Inferior parietal cortex (tissue), 1 donor: ENCODE measurements at regions not wholly inside any gene's neighbourhood (a gene's known extent, or its start where the extent isn't known, plus 50 kb on each side); places are given as distances from the start of the nearest gene placed in this dataset.

ENCODE experiments used
- DNase-seq: peaks from one replicate; pipeline ENCODE4 v3.0.0-alpha.2; 2016; ENCODE audit errors: extremely low spot score

DNA sequence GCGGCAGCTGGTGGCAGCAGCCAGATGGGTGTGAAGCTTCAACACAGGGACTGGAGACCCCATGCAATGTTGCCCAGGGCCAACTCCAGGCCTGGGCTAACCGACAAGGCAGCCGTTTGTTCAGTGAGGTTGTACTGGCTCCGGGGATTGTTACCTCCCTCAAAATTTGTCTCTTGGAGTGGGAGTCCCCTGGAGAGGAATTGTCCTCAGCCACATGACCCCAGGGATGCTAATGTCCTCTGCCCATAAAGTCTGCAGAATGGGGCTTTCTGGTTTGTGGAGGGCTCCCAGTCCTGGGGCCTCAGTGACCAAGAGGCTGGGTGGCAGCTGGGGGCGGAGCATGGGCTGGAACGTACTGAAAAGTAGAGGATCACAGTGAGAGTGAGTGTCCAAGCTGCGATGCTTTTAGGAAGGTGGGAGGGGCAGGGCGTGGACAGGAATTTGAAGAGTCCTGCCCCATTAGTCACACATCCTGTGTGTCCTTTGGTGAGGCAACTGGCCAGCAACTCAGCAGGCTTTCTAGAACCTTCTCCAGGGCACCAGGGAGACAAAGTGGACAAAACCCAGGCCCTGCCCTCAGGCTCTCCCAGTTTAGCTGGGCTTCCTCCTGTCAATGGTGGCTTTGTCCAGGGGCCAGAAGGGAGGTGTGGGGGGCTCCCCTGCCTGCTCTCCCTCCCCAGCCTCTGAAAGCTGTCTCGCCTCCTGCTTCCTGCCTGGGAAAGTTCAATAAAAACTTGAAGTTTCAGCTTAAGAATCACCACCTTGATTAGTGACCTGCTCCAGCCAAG lies 114.0 kb downstream of the NSG2 start:
- DNase-seq: no peak

DNA sequence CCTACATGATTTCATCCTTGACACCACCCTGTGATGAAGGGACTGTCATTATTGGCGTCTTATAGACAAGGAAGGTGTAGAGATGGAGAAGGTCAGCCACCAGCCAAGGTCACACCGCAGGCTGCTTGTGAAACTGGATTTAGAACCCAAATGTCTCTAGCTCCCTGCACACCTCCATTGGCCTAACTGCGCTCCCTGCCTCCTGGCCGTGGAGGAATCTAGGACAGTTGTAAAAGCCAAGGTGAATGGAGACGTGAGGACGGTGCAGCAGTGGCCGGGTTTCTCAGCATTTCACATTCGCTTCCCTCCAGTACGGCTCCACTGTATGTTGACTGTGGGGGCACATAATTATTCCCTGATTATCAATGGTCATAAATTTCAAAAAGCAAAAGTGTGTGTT lies 119.9 kb downstream of the NSG2 start:
- DNase-seq: no peak

DNA sequence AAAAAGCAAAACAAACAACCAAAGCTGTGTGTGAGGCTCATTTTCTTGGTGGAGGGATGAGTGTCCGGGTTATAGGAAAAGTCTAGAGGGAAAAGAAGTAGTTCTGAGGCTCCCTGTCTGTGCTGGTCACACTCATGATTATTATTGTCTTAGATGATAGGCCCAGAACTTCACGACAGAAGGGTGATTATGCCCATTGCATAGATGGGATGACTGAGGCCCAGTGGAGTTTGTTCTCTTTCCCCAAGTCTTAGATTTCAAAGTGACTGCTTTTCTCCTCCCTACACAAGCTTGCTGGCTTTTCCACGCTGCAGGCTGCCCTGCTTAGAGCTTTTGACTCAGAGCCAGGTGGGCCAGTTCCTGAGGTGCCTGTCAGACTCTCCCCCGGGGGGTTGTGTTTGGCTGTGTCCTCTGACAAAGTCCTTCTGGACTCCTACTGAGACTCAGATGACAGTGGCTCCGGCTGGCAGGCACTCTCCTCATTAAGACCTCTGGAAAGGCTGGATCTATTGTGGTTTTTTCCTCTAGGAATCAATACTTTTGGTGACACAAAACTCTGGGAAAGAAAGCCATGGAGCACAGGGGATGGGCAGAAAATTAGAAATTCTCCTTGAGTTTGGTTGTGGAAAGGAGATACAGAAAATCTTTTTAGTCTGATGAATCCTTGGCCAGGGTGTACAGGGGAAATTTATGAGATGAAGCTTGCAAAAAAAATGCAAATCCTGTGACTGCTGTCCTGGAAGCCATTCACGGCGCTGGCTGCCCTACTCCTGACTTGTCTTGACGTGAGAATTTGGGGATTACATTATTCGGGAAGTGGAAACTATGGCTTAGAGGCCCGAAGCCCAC lies 120.9 kb downstream of the NSG2 start:
- DNase-seq: no peak

DNA sequence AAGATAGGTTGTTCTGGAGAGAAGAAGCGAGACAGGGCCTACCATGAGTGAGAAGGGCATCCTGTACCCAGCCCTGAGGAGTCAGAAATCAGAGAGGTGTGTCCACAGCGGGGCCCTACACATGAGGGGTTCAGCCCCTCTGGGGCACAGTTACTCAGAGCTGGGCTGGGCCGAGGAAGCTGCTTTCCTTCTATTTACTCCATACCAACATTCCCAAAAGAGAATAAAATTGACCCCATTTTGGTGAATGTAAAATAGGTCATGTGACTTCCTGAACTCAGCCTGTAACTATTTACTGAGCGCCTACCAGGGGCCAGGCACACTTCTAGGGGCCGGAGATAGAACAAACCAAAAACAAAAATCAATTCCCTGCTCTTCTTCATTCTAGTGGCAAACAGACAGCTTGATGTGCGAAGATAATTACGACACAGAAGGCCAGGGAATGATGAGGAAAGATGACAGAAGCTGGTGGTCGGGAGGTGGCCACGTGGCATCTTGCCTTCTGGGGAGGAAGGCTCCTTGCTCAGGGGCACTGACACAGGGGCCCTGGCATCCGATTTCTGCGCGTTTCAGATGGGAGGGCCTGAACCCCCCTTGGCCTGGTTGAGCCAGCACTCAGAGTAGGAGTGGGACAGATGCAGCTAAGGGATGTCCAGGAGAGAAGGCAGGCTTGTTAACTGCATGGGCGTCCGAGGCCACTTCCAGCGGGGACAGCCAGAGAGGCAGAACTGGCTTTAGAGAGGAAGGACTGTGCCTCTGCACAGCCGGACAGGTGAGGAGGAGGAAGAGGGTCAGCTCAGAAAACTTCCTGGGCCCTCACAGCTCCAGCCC lies 121.8 kb downstream of the NSG2 start:
- no peak for DNase-seq

DNA sequence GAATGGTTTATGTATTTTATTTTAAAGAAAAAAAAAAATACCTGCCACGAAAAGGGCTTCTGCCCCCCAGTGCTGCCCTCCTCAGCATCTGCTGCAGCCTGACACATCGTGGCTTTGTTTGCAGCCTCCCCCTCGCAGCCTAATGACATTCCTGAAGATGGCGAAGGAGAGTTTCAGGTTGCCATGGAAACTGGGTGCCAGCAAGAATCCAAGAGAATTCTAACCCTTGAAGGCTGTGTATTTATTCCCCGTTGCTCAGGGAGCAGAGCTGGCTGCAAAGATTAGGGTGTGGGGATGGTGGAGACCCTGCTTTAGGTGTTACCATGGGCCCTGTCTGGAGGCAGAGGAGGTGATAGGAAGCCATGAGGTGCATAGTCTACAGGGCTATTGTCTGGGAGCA lies 126.6 kb downstream of the NSG2 start:
- peak; percentile 53 for DNase-seq

DNA sequence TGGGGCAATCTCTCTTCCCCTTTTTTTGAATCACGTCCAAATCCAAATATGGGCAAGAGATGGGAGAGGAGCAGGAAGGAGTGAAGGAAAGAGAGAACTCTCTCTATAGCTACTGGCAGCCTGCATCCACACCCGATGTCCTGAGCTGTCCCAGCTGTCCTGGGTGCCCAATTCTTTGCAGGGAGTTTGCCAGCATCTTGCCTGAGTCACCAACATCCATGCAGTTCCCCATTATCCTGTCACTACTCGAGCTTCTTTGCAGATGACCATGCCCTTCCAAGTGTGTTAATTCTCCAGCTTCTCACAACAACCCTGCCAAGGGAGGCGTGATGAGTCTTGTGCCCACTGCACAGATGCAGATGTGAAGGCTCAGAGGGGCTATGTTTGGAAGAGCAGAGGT lies 127.1 kb downstream of the NSG2 start:
- DNase-seq: peak; percentile 19

DNA sequence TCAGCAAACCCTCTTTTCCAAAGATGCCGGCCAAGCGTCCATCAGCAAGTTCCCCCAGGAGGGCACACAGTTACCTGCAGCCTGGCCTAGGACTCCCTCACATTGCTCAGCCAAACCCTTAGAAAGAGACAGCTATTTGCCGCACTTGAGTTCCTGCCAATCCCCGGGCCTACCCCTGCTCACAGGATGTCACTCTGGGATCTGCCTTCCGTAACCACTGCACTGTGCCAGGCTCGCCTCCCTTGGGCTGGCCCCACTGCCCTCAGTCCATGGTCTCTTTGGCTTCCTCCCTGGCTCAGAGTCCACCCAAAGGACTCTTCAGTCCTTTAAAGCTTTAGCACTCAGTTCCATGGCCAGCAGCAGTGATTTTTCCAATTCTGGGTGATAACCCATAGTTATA lies 128.3 kb downstream of the NSG2 start:
- no peak for DNase-seq

DNA sequence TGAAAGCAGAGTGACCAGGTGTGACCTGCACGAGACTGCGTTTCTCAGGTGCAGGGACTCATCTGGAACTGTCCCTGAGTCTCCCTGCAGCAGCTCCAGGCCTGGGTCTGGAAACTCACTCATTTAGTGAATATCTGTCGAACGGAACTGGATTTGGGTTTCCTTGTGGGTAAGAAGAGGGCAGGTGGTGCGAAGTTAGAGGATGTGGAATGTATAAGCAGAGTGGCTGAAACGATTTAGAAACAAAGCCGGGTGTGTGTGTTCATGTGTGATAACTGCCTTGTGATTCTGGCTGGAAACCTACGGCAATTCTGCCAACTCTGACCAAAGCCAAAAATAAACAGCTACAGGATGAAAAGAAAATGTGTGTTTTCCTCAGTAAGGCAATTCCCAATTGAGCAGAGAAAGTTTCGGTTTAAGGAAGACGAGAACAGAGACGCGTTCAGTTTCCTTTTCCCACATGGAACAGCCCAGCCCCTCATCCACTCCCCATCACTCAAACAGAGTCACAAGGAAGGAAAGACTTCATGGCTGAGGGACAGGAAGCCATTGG lies 130.3 kb downstream of the NSG2 start:
- peak; percentile 54 for DNase-seq

DNA sequence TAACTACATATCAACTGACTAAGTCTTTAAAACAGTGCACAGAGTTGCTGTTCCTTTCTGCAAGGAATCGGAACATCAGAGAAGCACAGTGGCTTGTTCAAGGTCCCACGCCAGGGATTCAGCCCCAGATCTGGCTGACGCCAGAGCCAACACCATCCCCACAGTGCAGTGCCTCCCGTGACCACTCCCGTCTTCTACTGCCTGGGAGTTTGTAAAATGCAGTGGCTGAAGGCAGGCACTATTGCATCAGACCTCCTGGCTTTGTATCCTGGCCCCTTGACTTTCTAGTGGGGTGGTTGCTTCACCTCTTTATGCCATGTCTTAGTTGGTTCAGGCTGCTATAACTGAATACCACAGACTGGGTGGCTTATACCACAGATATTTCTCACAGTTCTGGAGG lies 131.0 kb downstream of the NSG2 start:
- no peak for DNase-seq

DNA sequence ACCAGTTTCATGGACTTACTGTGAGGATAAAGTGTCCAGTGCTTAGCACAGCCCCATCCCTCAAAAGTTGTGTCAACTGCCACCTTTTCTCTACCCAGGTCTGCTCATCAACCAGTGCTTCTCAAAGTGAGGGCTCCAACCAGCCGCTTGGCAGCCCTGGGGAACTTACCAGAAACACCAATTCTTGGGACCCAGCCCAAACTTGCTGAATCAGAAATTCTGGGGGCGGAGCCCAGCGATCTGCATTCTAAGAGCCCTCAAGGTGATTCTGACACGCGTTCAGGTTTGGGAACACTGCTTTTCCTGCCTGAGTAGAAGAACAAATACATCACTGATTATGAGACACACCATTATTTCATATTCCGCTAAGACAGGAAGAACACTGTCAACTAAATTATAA lies 132.0 kb downstream of the NSG2 start:
- no peak for DNase-seq

DNA sequence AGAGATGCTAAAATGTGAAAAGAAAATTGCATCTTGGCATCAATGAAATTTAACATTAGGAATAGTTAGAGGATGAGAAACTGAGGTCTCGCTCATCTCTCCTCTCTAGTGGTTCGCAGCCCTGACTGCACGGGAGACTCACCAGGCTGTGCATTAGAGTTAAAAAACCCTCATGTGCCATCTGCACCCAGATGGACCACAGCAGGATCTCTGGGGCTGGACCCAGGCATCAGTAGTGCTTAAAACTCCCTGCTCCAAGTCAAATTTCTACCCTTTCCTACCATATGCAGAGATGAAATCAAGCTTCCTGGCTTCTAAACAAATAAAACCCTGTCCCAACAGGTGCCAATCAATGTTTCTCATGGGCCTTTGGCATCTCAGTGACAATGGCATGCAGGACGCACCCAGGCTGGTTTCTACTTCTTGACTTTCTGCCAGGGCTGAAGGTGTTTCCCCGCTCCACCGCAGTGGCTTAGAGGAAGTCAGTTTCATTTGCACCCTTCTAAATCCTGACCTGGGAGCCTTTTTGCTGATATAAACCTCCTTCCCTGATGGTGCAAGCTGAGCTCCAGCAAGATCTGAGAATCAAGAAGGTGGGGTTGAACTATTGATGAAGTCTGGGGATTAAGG lies 132.6 kb downstream of the NSG2 start:
- DNase-seq: no peak

DNA sequence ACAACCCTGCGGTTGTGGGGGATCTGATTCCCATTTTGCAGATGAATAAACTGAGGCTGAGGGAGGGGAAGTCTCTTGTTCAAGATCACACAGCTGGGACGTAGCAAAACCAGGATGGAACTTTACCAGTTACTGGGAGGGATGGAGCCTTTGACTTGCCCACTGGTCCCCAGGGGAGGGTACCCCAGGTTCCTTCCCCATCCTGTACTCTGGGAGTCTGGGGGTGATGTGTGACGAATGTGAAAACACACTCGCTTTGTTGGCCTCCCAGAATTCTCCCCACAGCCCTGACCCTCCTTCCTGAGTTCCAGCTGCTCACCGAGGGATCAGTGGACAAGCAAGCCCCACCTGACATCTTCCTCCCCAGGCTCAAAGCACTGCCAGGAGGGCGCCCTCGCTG lies 135.1 kb downstream of the NSG2 start:
- no peak for DNase-seq

DNA sequence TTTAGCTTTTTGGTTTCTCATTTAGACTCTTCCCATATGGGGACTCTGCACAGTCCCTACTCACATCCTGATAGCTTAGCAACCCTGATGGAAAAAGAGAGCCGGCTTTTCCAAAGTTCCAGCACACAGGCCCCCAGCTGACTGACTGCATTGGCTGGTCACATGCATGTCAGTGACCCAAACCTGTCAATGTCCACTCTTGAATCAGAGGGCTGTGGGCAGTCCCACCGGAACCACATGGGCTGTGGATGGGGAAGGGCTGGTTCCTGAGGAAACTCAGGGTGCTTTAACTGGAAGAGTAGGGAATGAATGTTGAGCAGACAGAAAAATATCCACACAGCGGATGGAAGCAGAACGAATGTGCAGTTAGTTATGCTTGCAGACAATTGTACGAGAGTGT lies 136.6 kb downstream of the NSG2 start:
- DNase-seq: no peak

DNA sequence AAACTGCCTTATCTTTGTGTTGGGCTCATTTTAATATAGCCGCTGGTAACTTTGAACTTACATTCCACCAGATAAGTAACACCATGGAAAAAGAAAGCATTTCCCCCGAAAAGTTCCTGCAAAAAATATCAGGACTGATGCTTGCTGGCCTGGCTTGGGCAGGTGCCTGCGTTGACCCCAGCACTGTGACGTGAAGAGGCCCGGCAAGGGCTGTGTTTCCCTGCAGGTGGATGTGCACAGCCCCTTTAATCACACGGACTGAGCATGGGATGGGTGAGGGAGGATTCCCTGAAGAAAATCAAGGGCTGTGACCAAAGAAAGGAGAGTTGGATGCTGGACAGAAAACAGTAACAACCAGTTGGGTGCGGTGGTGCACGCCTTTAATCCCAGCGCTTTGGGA lies 138.2 kb downstream of the NSG2 start:
- DNase-seq: no peak

DNA sequence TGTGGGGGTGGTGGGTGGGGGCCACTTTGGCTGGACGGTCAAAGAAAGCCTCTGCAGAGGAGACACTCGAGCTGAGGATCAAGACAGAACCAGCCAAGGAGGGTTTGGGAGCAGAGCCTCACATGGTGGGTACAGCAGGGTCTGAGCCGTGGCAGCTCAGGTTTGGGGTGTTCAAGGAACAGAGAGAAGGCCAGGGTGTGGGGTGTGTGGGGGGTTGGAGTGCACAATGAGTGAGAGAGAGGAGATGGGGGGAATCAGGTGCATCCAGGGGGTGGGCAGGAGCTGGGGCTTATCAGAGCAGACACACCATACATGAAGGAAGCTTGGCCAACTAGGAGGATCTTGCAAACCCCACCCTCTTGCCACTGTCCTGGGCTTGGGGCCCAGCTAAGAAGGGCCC lies 140.0 kb downstream of the NSG2 start:
- DNase-seq: no peak

DNA sequence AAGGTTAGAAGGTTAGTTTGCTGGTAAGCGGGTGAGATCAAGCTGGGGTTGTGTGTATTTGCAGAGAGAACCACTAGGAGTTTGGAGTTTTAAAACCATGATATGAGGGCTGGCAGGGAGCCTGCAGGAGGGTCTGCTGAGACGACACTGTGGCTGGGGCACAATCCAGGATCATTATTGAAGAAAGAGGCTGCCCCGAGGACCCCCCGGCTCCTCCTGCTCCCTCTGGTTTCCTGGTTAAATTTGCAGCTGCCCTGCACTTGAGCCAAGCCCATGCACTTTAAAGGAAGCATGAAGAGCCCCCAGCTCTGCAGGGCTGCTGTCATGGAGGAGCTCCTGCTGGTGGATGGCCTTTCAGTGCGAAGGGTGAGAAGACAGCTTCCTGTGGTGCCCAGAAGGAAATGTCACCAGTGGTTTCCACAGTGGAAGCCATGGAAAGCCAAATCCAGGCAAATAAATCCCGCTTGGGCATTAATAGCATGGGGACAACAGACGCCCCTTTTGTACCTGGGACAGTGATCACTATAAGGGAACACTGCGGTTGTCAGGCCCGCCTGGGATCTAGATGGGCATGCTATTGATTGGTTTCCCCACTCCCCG lies 140.7 kb downstream of the NSG2 start:
- DNase-seq: no peak

DNA sequence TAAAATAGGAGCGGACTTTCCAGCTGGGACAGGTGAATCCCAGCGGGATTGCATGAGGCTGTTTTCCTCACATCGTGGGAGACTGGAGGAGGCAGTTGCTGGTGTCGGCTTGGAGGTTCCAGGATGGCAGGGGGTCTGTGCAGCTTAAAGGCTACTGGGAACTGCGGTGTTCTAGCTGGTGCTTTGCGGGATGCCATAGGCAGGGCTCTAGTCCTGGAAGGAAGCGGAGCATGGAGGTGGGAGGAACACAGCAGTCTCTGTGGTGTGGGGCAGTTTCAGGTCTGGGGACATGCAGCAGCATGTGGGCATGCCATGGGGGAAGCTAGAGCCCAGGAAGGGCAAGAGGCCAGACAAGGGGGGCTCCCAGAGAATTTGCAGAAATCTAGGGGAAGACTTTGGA lies 141.5 kb downstream of the NSG2 start:
- no peak for DNase-seq

DNA sequence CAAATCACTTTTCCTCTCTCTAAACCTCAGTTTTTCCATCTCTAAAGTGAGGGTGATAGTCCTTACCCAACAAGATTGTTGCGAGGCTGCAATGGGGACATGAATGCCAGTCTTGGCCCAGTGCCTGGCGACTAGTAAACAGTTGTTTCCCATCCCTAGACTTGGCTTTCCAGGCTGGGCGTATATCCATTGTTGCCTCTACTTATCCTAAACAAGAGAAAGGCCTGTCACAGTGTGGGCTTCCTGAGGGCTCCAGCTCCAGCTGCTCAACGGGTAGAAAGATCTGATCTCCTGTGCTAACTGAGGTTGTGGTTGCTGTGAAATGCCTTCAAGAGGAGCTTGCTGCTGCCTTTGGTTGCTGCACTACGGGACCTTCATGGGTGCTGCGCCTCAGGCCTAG lies 142.0 kb downstream of the NSG2 start:
- DNase-seq: no peak

DNA sequence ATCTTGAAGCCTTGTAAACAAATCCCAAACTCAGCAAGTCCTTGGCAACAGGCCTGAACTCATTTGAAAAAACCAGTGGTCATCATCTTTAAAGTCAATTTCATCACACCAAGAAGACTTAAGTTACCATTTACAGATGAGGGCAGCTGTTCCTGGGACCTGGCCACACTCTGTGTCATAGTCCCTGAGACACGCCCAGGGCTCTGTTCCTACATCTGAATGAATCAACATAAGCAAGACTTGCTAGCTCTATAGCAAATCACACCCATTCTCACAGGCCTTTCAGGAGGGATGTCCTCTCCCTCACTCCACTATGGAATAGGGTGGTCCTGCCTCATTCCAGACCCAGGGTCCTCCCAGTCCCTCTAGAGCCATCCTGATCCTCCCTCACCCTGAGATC lies 142.8 kb downstream of the NSG2 start:
- no peak for DNase-seq

DNA sequence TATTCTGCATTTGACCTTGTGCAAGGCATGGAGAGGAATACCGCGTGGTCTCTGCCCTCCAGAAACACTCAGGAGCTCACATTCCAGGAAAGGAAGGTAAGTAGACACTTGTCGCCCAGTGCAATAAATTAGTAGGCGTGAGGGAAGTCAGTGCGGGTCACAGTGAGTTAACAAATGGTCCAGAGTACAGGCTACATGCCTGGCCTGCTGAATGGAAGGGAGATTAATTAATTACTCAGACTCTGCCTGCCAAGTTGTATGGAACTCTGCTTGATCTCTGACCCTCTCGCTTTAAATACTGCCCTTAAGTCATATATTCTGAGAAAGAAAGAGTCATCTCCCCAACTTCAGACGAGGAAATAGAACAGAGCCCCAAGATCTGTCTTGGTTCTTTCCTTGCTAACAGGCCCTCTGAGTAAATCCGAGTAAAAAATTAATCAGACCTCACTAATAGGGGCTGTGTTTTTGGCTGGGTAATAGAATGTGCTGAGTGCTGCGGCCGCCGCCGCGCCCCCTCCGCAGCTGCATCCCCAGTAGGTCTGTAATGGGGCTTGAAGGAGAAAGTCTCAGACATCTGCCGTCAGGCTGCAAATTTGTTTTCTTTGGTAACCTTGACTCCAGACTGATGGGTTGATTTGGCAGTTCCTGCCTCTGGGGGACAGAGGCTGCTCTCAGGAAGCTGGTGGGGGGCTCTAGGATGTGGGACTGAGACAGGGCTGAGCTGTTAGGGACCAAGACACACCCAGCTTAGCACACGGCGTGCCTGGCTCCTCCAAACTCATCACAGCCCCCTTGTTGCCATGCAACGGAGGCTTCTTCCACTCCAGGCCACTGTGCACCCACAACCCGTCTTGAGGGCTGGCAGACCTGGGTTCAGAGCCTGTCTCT lies 144.4 kb downstream of the NSG2 start:
- DNase-seq: no peak
